Astrocyte (in vitro differentiated cells and primary cell): ENCODE measurements at regions not wholly inside any gene's neighbourhood (a gene's known extent, or its start where the extent isn't known, plus 50 kb on each side); places are given as distances from the start of the nearest gene placed in this dataset.

ENCODE experiments used
- DNase-seq: peaks from one replicate; pipeline ENCODE4 v3.0.0-alpha.2; 2010; ENCODE audit warnings: low read depth
- FAIRE-seq: peaks from 2 replicates; lab custom pipeline; 2011; peaks lifted over from hg19 to GRCh38; lab: Jason Lieb, UNC
- H2AFZ ChIP-seq: 2 replicates; pipeline ENCODE4 v1.6.0; 2012; ENCODE audit warnings: low read depth, low read length, inconsistent platforms
- H3K27ac ChIP-seq: 2 replicates; pipeline ENCODE4 v1.5.1; 2011; ENCODE audit warnings: low read depth, low read length, inconsistent platforms
- H3K27me3 ChIP-seq: 2 replicates; pipeline ENCODE4 v1.6.0; 2011; ENCODE audit warnings: low read length, inconsistent platforms; ENCODE audit not compliant: insufficient read depth
- H3K36me3 ChIP-seq: 2 replicates; pipeline ENCODE4 v1.5.1; 2011; ENCODE audit warnings: low read length, inconsistent platforms; ENCODE audit not compliant: insufficient read depth
- H3K4me1 ChIP-seq: 2 replicates; pipeline ENCODE4 v1.5.1; 2011; ENCODE audit warnings: low read length, inconsistent platforms; ENCODE audit not compliant: insufficient read depth
- H3K4me2 ChIP-seq: 2 replicates; pipeline ENCODE4 v1.6.0; 2012; ENCODE audit warnings: low read length, inconsistent platforms
- H3K4me3 ChIP-seq: 2 replicates; pipeline ENCODE4 v1.5.1; 2011; ENCODE audit warnings: low read depth, mild to moderate bottlenecking, low read length, inconsistent platforms; ENCODE audit not compliant: insufficient read depth
- H3K79me2 ChIP-seq: 2 replicates; pipeline ENCODE4 v1.6.0; 2012; ENCODE audit warnings: mild to moderate bottlenecking, low read length, inconsistent platforms; ENCODE audit not compliant: insufficient read depth
- H3K9ac ChIP-seq: 2 replicates; pipeline ENCODE4 v1.6.0; 2012; ENCODE audit warnings: mild to moderate bottlenecking, low read length, inconsistent platforms
- H3K9me3 ChIP-seq: 2 replicates; pipeline ENCODE4 v1.5.1; 2012; ENCODE audit warnings: low read depth, mild to moderate bottlenecking, low read length, inconsistent platforms; ENCODE audit not compliant: insufficient read depth
- H4K20me1 ChIP-seq: 2 replicates; pipeline ENCODE4 v1.6.0; 2012; ENCODE audit warnings: low read length, inconsistent platforms; ENCODE audit not compliant: insufficient read depth
- H3K27ac Mint-ChIP-seq: one replicate; pipeline ENCODE4 v1.8.0; 2021; ENCODE audit warnings: mild to moderate bottlenecking, mixed read lengths; ENCODE audit not compliant: unreplicated experiment
- H3K27me3 Mint-ChIP-seq: one replicate; pipeline ENCODE4 v1.8.0; 2021; ENCODE audit warnings: low read depth, mixed read lengths; ENCODE audit not compliant: unreplicated experiment
- H3K36me3 Mint-ChIP-seq: one replicate; pipeline ENCODE4 v1.8.0; 2021; ENCODE audit warnings: low read depth, mixed read lengths; ENCODE audit not compliant: unreplicated experiment
- H3K4me1 Mint-ChIP-seq: one replicate; pipeline ENCODE4 v1.8.0; 2021; ENCODE audit warnings: low read depth, mixed read lengths; ENCODE audit not compliant: unreplicated experiment
- H3K4me3 Mint-ChIP-seq: one replicate; pipeline ENCODE4 v1.8.0; 2021; ENCODE audit warnings: mild to moderate bottlenecking, moderate library complexity, mixed read lengths; ENCODE audit not compliant: unreplicated experiment
- H3K9me3 Mint-ChIP-seq: one replicate; pipeline ENCODE4 v1.8.0; 2021; ENCODE audit warnings: mild to moderate bottlenecking, mixed read lengths; ENCODE audit not compliant: unreplicated experiment
- CTCF ChIP-seq: IDR thresholded peaks from 2 replicates; pipeline ENCODE4 v1.5.1; 2011; ENCODE audit warnings: low read depth, mild to moderate bottlenecking, inconsistent platforms, low read length, moderate library complexity; ENCODE audit not compliant: insufficient read depth
- EZH2 ChIP-seq: IDR thresholded peaks from 2 replicates; pipeline ENCODE4 v1.6.1; 2012; ENCODE audit warnings: mild to moderate bottlenecking, low read length, inconsistent platforms; ENCODE audit not compliant: insufficient read depth

- Mint-ChIP-seq H3K4me1 (peaks cover 3% of the 10 kb centered on the region), H3K27ac (no peak overlapping the region), H3K27me3 (no peaks in the 10 kb centered on the region), H3K9me3 (no peaks in the 10 kb centered on the region), H3K36me3 (no peaks in the 10 kb centered on the region), H3K4me3 (no peak overlapping the region)
- no peak overlapping the region for H3K9ac ChIP-seq
- H3K36me3 ChIP-seq = no peaks in the 10 kb centered on the region
- H2AFZ ChIP-seq = no peak overlapping the region
- TF ChIP-seq EZH2 (no peak), CTCF (no peak)
- no peak overlapping the region for H3K4me3 ChIP-seq
- peak; percentile 34 for DNase-seq
- H3K4me1 ChIP-seq = no peaks in the 10 kb centered on the region
- H3K4me2 ChIP-seq = no peak overlapping the region
- H3K27me3 ChIP-seq = no peaks in the 10 kb centered on the region
- no peaks in the 10 kb centered on the region for H3K9me3 ChIP-seq
- H3K27ac ChIP-seq = no peak overlapping the region
- no peaks in the 10 kb centered on the region for H3K79me2 ChIP-seq
- no peak for FAIRE-seq
- H4K20me1 ChIP-seq = no peaks in the 10 kb centered on the region
These were observed 68.3 kb upstream of the DACH1 start for GRCh38 chr13:71935166-71935840.

- Histone ChIP-seq H3K9me3 (no peaks in the 10 kb centered on the region), H3K9ac (no peak overlapping the region), H3K79me2 (no peaks in the 10 kb centered on the region), H3K4me2 (no peak overlapping the region), H3K4me3 (no peak overlapping the region), H3K27ac (no peak overlapping the region), H3K36me3 (no peaks in the 10 kb centered on the region), H2AFZ (no peak overlapping the region), H4K20me1 (no peaks in the 10 kb centered on the region), H3K4me1 (no peaks in the 10 kb centered on the region), H3K27me3 (no peaks in the 10 kb centered on the region)
- FAIRE-seq (no peak), DNase-seq (no peak)
- TF ChIP-seq CTCF = no peak
- TF ChIP-seq EZH2 = no peak
- Mint-ChIP-seq H3K36me3 (no peaks in the 10 kb centered on the region), H3K4me3 (no peak overlapping the region), H3K27me3 (no peaks in the 10 kb centered on the region), H3K4me1 (no peaks in the 10 kb centered on the region), H3K27ac (no peak overlapping the region), H3K9me3 (peaks cover 2% of the 10 kb centered on the region)
These were observed 57.9 kb upstream of the DACH1 start for GRCh38 chr13:71924931-71925330.

- H3K9ac ChIP-seq = no peak overlapping the region
- no peaks in the 10 kb centered on the region for H3K4me1 ChIP-seq
- no peak overlapping the region for H2AFZ ChIP-seq
- no peaks in the 10 kb centered on the region for H3K4me1 Mint-ChIP-seq
- no peaks in the 10 kb centered on the region for H4K20me1 ChIP-seq
- H3K4me3 Mint-ChIP-seq = no peak overlapping the region
- no peak overlapping the region for H3K4me2 ChIP-seq
- TF ChIP-seq EZH2 (no peak), CTCF (no peak)
- peak; percentile 19 for DNase-seq
- H3K79me2 ChIP-seq = no peaks in the 10 kb centered on the region
- no peak overlapping the region for H3K27ac ChIP-seq
- no peaks in the 10 kb centered on the region for H3K36me3 ChIP-seq
- FAIRE-seq = no peak
- H3K27me3 ChIP-seq = no peaks in the 10 kb centered on the region
- H3K27me3 Mint-ChIP-seq = no peaks in the 10 kb centered on the region
- no peak overlapping the region for H3K27ac Mint-ChIP-seq
- no peaks in the 10 kb centered on the region for H3K9me3 ChIP-seq
- H3K36me3 Mint-ChIP-seq = no peaks in the 10 kb centered on the region
- no peak overlapping the region for H3K4me3 ChIP-seq
- no peaks in the 10 kb centered on the region for H3K9me3 Mint-ChIP-seq
These were observed 55.2 kb upstream of the DACH1 start for GRCh38 chr13:71922194-71922593.
